Suprapubic skin (tissue), 4 donors: ENCODE measurements at regions not wholly inside any gene's neighbourhood (a gene's known extent, or its start where the extent isn't known, plus 50 kb on each side); places are given as distances from the start of the nearest gene placed in this dataset.
"Not testable (repeated sequence)": the region's sequence is repeated elsewhere in the genome, so short reads cannot be mapped to it uniquely, and the experiment has no call there.

Experiments used
- POLR2A ChIP-seq, 2 donors: fragments of 450-650 bp; IDR thresholded peaks; one replicate each; pipeline ENCODE4 v1.6.1; 2017; ENCODE audit warnings: antibody characterized with exemption in 2 of 2, mild to moderate bottlenecking in 2 of 2, moderate library complexity in 2 of 2
- POLR2AphosphoS5 ChIP-seq, 3 donors: sonication (generic); formaldehyde crosslinking; IDR thresholded peaks; one replicate each; pipeline ENCODE4 v1.6.1; 2017; ENCODE audit warnings: antibody characterized with exemption in 3 of 3
- TF ChIP-seq, protein P1 (sequence below), 2 donors: fragments of 200-600 bp in 1 of 2; fragments of 450-650 bp in 1 of 2; sonication (generic) in 1 of 2; IDR thresholded peaks; one replicate each; pipeline ENCODE4 v1.5.1; 2016 to 2019; ENCODE audit warnings: antibody characterized with exemption in 2 of 2, mild to moderate bottlenecking in 1 of 2, moderate library complexity in 1 of 2

- TF ChIP-seq, protein P1, sequence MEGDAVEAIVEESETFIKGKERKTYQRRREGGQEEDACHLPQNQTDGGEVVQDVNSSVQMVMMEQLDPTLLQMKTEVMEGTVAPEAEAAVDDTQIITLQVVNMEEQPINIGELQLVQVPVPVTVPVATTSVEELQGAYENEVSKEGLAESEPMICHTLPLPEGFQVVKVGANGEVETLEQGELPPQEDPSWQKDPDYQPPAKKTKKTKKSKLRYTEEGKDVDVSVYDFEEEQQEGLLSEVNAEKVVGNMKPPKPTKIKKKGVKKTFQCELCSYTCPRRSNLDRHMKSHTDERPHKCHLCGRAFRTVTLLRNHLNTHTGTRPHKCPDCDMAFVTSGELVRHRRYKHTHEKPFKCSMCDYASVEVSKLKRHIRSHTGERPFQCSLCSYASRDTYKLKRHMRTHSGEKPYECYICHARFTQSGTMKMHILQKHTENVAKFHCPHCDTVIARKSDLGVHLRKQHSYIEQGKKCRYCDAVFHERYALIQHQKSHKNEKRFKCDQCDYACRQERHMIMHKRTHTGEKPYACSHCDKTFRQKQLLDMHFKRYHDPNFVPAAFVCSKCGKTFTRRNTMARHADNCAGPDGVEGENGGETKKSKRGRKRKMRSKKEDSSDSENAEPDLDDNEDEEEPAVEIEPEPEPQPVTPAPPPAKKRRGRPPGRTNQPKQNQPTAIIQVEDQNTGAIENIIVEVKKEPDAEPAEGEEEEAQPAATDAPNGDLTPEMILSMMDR (IDR thresholded peaks at IDR 0.05) = not testable (repeated sequence)
- TF ChIP-seq POLR2A, POLR2AphosphoS5 (IDR thresholded peaks at IDR 0.05): not testable (repeated sequence)
These were observed 211.5 kb downstream of the HTR1B start for GRCh38 chr6:77251801-77252200.
